Ishikawa (cell line): ENCODE measurements at regions not wholly inside any gene's neighbourhood (a gene's known extent, or its start where the extent isn't known, plus 50 kb on each side); places are given as distances from the start of the nearest gene placed in this dataset.

Experiments used
- CEBPB ChIP-seq: IDR thresholded peaks from 2 replicates; pipeline ENCODE4 v1.6.1; 2012
- EGR1 ChIP-seq: IDR thresholded peaks from 2 replicates; pipeline ENCODE4 v1.6.1; 2012
- EP300 ChIP-seq: IDR thresholded peaks from 2 replicates; pipeline ENCODE4 v1.6.1; 2012; ENCODE audit warnings: borderline replicate concordance
- RAD21 ChIP-seq: IDR thresholded peaks from 2 replicates; pipeline ENCODE4 v1.6.1; 2012; ENCODE audit warnings: low read depth
- TAF1 ChIP-seq: IDR thresholded peaks from 2 replicates; pipeline ENCODE4 v1.6.1; 2012; ENCODE audit warnings: low read depth, mild to moderate bottlenecking
- TEAD4 ChIP-seq: IDR thresholded peaks from 2 replicates; pipeline ENCODE4 v1.6.1; 2012
- ZBTB7A ChIP-seq: IDR thresholded peaks from 2 replicates; pipeline ENCODE4 v1.6.1; 2012; ENCODE audit warnings: low read depth
- TF ChIP-seq, protein P1 (sequence below): IDR thresholded peaks from 2 replicates; pipeline ENCODE4 v1.6.1; 2012
- TF ChIP-seq, protein P2 (sequence below): IDR thresholded peaks from 2 replicates; pipeline ENCODE4 v1.6.1; 2012

DNA sequence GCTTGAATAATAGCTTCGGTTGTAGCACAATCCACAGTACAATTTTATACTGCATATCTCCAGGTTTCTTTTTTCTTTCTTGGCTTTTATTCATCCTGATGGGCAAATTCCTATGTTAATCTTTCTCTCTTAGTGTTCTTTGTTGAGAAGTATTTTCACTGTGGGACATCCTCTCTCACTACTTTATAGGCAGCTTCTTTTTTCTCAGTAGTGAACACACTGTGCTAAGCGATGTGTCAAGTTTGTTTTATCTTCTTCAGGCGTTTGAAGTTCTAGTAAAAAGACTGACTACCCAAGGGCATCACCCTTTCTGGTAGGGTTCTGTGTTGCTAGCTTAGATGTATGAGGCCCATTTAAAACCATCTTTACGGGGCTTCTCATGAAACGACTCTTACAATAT, 182.1 kb downstream of the FAM170A start:
- TF ChIP-seq EGR1 (no peak), ZBTB7A (no peak), RAD21 (no peak), TAF1 (no peak), TEAD4 (no peak), CEBPB (no peak), EP300 (no peak)
- TF ChIP-seq, protein P1, sequence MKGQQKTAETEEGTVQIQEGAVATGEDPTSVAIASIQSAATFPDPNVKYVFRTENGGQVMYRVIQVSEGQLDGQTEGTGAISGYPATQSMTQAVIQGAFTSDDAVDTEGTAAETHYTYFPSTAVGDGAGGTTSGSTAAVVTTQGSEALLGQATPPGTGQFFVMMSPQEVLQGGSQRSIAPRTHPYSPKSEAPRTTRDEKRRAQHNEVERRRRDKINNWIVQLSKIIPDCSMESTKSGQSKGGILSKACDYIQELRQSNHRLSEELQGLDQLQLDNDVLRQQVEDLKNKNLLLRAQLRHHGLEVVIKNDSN, result no peak
- TF ChIP-seq, protein P2, sequence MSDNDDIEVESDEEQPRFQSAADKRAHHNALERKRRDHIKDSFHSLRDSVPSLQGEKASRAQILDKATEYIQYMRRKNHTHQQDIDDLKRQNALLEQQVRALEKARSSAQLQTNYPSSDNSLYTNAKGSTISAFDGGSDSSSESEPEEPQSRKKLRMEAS, result no peak
